ENCODE measurements at regions not wholly inside any gene's neighbourhood (a gene's known extent, or its start where the extent isn't known, plus 50 kb on each side); places are given as distances from the start of the nearest gene placed in this dataset.

DNA sequence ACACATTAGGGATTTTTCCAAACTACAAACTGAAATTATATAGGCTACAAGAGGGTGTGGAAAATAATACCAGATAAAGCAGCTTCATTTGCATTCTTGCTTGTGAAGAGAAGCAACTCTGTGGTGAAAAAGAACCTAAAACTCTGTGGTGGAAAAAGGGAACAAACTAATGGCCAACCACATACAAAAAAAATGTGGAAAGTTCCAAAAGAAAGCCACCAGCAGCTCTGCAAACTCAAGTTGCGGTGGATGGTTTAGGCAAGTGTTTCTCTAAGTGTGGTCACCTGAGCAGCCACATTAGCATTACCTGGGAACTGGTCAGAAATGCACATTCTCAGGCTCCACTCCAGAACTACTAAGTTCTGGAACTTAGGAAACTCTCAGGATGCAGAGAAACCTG, 586.4 kb downstream of the ACTL7B start:
- TF ChIP-seq, protein P1, sequence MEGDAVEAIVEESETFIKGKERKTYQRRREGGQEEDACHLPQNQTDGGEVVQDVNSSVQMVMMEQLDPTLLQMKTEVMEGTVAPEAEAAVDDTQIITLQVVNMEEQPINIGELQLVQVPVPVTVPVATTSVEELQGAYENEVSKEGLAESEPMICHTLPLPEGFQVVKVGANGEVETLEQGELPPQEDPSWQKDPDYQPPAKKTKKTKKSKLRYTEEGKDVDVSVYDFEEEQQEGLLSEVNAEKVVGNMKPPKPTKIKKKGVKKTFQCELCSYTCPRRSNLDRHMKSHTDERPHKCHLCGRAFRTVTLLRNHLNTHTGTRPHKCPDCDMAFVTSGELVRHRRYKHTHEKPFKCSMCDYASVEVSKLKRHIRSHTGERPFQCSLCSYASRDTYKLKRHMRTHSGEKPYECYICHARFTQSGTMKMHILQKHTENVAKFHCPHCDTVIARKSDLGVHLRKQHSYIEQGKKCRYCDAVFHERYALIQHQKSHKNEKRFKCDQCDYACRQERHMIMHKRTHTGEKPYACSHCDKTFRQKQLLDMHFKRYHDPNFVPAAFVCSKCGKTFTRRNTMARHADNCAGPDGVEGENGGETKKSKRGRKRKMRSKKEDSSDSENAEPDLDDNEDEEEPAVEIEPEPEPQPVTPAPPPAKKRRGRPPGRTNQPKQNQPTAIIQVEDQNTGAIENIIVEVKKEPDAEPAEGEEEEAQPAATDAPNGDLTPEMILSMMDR (IDR thresholded peaks at IDR 0.05) = no peak

DNA sequence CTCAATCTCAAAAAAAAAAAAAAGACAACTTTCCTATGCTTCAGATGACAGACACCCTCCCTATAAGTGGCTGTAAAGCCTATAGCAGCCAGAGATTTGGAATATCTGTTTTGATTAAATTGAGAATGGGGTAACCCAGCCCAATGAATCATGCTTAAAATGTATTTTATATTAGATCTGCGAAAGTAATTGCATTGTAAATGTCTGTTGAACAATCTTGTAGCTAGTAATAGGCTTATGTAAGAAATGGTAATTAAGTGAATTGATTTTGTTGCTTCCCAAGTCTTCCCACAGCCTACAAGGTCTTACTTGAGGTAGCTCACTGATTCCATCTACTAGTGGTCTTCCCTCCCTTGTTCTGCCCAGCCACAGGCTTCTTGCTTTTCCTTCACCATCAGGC, 590.7 kb downstream of the ACTL7B start:
- TF ChIP-seq, protein P1 (IDR thresholded peaks at IDR 0.05) = no peak

DNA sequence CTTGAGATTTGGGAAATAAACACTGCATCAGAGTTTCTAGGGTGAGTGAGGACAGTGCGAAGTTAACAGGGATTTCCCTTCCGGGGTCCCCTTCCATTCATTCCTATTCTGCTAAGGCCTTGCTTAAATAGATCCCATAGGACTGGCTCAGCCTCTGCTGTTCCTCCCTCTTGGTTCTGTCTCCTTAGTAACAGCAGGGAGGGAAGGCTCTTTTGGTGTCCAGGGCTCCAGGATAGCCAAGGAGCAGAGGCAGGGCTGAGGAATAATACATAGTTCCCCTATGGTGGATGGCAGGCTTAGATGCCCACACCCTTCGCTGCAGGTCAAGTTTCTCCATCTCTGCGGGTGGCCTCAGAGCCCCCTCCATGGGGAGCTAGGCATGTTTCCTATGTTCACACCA, 591.7 kb downstream of the ACTL7B start:
- TF ChIP-seq, protein P1 (IDR thresholded peaks at IDR 0.05) = no peak

DNA sequence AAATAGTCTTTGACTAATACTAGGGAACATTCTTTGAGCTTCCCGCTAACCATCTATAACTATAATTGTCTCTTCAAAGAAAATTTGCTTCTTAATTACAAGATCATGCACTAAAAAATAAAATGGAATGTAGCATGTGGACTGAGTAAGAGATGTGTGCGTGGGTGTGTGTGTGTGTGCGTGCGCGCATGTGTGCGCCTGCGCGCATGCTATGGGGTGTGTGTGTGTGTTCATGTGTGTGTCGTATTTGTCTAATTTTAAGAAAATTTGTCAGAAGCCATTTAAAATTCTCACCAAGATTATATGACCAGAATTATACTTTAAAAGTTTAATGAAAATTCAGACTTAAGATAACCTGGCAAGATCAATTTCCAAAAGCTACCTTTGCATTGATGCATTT, 593.0 kb downstream of the ACTL7B start:
- TF ChIP-seq, protein P1 (IDR thresholded peaks at IDR 0.05) = no peak

DNA sequence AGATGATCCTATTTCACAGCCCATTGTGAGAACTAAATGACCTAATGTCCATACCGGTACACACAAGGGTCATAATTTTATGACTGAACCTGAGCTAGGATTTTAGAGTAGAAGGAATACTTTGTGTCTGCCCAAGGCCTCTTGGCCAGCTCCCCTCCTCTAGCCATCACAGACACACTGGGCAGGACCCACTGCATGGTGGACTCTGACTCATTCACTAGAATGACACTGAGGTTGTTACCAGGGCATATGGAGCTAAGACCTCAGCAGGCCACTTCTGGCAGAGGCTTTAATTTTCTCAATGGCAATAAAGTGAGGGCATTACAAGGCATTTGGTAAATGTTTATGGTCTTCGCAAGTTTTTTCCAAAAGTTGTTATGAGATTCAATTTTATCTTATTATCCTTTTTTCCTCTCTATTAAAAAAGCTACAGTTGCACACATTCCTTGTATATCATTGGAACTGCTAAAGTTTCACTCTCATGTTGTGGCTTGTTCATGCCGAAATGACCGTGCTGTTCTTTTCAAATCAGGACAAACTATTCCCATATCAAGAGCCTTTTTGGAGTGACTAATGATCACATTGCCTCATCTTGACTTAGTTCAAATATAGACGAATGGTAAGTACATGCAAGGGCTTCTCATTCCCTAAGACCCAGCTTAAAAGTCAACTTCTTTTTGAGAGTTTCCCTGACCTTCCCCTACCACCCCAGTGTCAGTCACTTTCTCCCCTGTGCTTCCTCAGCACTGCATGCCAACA, 595.7 kb downstream of the ACTL7B start:
- TF ChIP-seq, protein P1 (IDR thresholded peaks at IDR 0.05) = no peak

DNA sequence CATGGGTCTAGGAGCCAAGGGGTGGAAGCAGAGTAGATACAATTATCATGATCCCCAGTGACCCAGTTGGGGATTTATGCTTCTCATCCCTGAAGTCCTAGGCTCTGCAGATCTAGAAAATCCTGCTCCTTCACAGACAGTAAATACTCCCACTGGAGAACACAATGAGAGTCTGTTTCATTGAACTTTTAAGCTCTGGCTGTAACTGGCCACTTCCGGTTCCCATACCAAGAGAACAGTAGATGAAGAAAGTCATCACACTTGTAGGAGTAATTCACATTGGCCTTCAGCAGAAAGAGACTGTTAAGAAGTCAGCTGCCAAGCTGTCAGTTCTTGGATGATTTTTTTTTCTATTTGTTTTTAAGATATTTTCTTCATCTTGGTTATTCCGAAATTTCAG, 597.1 kb downstream of the ACTL7B start:
- TF ChIP-seq, protein P1 (IDR thresholded peaks at IDR 0.05) = no peak

DNA sequence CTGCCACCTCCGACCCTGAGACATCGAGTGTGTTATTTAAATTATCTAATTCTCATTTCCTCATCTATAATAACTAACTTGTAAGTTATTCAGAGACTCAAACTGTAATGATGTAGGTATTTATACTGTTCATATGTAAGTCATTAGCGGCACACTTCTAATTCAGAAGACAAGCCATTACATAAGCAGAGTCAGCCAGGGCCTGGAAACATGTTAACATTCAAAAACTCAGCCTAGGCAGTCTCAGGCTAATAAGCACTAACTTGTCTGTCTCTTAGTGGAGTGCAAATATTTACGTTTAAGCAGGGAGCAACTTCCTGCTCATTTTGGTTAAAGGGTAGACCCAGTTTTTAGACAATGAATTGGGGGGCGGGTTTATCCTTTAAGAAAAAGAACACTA, 598.4 kb downstream of the ACTL7B start:
- TF ChIP-seq, protein P1 (IDR thresholded peaks at IDR 0.05) = no peak

DNA sequence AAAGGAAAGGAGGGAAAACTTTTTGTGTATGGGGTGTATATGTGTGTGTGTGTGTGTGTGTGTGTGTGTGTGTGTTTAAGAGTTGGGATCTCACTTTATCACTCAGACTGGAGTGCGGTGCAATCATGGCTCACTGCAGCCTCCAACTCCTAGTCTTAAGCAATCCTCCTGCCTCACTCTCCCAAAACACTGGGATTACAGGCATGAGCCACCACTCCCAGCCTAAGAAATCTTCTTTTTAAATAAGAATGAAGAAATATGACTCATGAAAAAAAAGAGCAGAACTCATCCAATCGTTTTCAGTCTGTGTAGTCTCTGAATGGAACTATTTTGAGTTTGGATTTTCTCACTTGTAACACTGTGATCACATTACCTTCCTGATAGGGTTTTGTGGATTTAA, 601.5 kb downstream of the ACTL7B start:
- TF ChIP-seq, protein P1 (IDR thresholded peaks at IDR 0.05) = no peak

All from LNCAP (cell line).